ENCODE measurements at regions not wholly inside any gene's neighbourhood (a gene's known extent, or its start where the extent isn't known, plus 50 kb on each side); places are given as distances from the start of the nearest gene placed in this dataset.

- TF ChIP-seq ATF2 (tag by site-specific recombination; IDR thresholded peaks at IDR 0.05; ENCODE audit: low read depth) = no peak
- 0 out of 2 replicates have a peak, but pooled peaks have one; percentile 28 for TF ChIP-seq ZSCAN16 (tag by site-specific recombination; IDR thresholded peaks at IDR 0.05)
- no peak for TF ChIP-seq HOXA7 (CRISPR knock-in tag; IDR thresholded peaks at IDR 0.05; ENCODE audit: borderline replicate concordance)
- TF ChIP-seq ZNF362 (tag by site-specific recombination; IDR thresholded peaks at IDR 0.05) = no peak
- TF ChIP-seq ZNF23 (tag by site-specific recombination; IDR thresholded peaks at IDR 0.05; ENCODE audit: borderline replicate concordance) = no peak; the same call in 1 of the 2 replicates
- TF ChIP-seq ZNF366 (tag by site-specific recombination; conservative IDR thresholded peaks at IDR 0.05) = no peak
- no peak; the same call in 1 of the 2 replicates for TF ChIP-seq ZNF747 (tag by site-specific recombination; IDR thresholded peaks at IDR 0.05)
- peak; percentile 79; the same call in 1 of the 2 replicates for TF ChIP-seq ZNF148 (tag by site-specific recombination; IDR thresholded peaks at IDR 0.05; ENCODE audit: borderline replicate concordance)
- TF ChIP-seq ZNF600 (tag by site-specific recombination; IDR thresholded peaks at IDR 0.05) = no peak
- TF ChIP-seq ZNF558 (tag by site-specific recombination; IDR thresholded peaks at IDR 0.05) = no peak
- TF ChIP-seq TRIM28 (IDR thresholded peaks at IDR 0.05; ENCODE audit: borderline replicate concordance, low read length) = no peak
- no peak for TF ChIP-seq ZNF391 (tag by site-specific recombination; IDR thresholded peaks at IDR 0.05; ENCODE audit: borderline replicate concordance, low read depth)
- no peak for TF ChIP-seq OSR2 (tag by site-specific recombination; IDR thresholded peaks at IDR 0.05)
- TF ChIP-seq ZNF560 (tag by site-specific recombination; IDR thresholded peaks at IDR 0.05; ENCODE audit: borderline replicate concordance) = no peak
- no peak for TF ChIP-seq ZBTB1 (tag by site-specific recombination; IDR thresholded peaks at IDR 0.05)
- TF ChIP-seq KLF16 (tag by site-specific recombination; IDR thresholded peaks at IDR 0.05) = no peak
- no peak for TF ChIP-seq ZNF214 (tag by site-specific recombination; IDR thresholded peaks at IDR 0.05; ENCODE audit: borderline replicate concordance)
- TF ChIP-seq ZNF473 (tag by site-specific recombination; IDR thresholded peaks at IDR 0.05) = peak; percentile 81; the same call in 1 of the 2 replicates
- no peak for TF ChIP-seq REPIN1 (tag by site-specific recombination; IDR thresholded peaks at IDR 0.05; ENCODE audit: low read depth)
- TF ChIP-seq PATZ1 (tag by site-specific recombination; IDR thresholded peaks at IDR 0.05) = no peak
- no peak for TF ChIP-seq KLF7 (tag by site-specific recombination; IDR thresholded peaks at IDR 0.05; ENCODE audit: borderline replicate concordance)
- TF ChIP-seq ZNF426 (tag by site-specific recombination; IDR thresholded peaks at IDR 0.05) = no peak
- TF ChIP-seq EGR2 (tag by site-specific recombination; IDR thresholded peaks at IDR 0.05; ENCODE audit: low read depth) = peak; percentile 92
- no peak for TF ChIP-seq ZBTB7A (tag by site-specific recombination; IDR thresholded peaks at IDR 0.05; ENCODE audit: low read depth)
- TF ChIP-seq ZNF548 (tag by site-specific recombination; IDR thresholded peaks at IDR 0.05) = peak; percentile 22; the same call in 1 of the 2 replicates
- no peak for TF ChIP-seq ZNF549 (tag by site-specific recombination; IDR thresholded peaks at IDR 0.05)
- no peak for TF ChIP-seq HOXC10 (CRISPR knock-in tag; IDR thresholded peaks at IDR 0.05)
- 0 out of 2 replicates have a peak, but pooled peaks have one; percentile 7 for TF ChIP-seq ZSCAN18 (tag by site-specific recombination; IDR thresholded peaks at IDR 0.05)
- no peak for TF ChIP-seq SCRT2 (tag by site-specific recombination; IDR thresholded peaks at IDR 0.05)
- no peak for TF ChIP-seq ZNF266 (tag by site-specific recombination; IDR thresholded peaks at IDR 0.05; ENCODE audit: low read depth)
- TF ChIP-seq ZNF791 (tag by site-specific recombination; IDR thresholded peaks at IDR 0.05) = 0 out of 2 replicates have a peak, but pooled peaks have one; percentile 47
- TF ChIP-seq ZBTB21 (tag by site-specific recombination; IDR thresholded peaks at IDR 0.05) = no peak
Observed at GRCh38 chr9:129339539-129340157, 161.6 kb upstream of the IER5L start (continued).
